NCI-H1092 (cell line): ENCODE measurements at regions not wholly inside any gene's neighbourhood (a gene's known extent, or its start where the extent isn't known, plus 50 kb on each side); places are given as distances from the start of the nearest gene placed in this dataset.

Experiments
- DNase-seq: peaks from one replicate; lab custom pipeline; 2025; lab: John Stamatoyannopoulos, UW

DNA sequence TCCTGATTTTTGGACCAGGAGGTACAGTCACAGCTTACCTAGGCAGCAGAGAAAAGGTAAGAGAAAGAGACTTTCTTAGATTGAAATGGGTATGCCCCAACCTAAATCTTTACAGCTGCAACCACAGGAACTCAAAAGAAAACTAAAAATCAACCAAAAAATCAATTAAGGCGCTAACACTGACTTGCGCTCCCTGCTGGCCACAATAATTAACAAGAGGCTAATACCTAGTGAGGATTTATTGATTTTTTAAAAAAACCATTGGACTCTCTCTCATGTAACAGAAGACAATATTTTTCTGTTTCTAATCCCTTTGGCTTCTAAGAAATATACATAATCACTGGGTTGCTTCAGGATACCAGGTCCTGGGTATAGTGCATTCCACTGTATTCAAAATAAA is 153.9 kb upstream of the TENM3 start:
- no peak for DNase-seq

DNA sequence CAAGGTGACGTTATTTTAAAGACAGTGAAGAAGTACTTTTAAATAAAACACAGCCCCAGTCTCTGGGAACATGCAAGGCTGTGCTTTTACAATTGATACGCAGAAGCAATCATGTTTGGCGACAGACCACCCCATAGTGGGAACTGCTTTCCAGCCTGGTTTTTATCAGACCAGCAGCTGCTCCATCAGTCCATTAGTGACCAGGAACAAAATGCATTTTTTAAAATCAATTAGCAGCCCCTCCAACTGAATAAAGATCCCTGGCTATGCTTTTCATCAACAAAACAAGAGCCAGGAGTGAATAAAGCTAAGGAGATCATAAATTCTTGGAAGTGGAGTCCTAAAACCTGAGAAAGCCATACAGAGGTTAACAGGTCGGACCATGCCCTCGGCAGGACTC is 153.0 kb upstream of the TENM3 start:
- DNase-seq, result no peak

DNA sequence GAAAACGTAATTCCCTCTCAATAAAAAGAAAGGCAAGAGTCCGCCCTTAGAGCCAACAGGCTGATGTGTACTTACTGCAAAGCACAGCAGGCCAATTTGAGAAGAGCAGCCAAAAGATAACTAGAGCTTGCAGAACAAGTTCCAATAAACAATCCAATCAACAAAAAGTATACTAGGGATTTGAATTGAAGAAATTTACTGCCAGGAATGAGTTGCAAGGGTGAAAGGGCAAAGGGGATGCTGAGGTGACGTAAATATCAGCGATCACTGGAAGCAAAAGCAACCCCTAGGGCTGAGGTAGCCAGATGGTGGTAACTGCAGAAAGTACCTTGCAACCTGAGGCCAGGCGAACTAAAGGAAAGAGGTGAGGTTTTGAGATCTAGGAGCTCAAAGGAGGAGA is 152.1 kb upstream of the TENM3 start:
- DNase-seq, result no peak

DNA sequence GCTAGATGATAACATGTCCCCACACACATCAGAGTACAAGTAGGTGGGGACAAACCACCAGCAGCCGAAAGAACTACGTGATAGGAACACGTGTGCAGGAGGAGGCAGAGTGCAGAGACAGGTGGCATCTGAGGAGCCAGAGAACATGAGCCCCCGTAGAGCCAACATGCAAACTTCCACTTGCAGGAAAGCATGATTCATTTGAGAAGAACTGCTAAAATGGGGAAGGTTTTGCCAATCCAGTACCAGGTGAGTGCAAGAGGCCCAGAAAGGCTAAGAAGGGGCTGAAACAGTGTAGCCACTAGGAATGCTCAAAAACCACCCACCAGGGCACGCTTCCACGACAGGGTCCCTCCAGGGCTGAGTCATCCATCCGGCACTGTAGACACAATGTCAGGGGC is 149.8 kb upstream of the TENM3 start:
- no peak for DNase-seq

DNA sequence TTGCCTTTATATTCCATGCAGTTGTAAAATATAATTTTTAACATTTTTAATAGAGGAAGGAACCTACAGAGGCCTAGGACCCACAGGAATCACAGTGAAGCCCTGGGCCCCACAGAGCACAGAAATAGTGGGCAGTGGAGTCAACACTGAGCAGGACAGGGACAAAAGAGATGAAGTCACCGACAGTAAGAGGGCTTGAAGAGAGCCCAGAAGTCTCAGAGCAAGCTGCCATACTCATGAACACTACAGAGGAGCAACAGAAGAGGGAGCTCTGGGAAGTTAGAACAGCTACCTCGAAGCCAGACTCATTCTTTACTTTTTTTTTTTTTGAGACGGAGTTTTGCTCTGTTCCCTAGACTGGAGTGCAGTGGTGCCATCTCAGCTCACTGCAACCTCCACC is 149.3 kb upstream of the TENM3 start:
- DNase-seq, result no peak

DNA sequence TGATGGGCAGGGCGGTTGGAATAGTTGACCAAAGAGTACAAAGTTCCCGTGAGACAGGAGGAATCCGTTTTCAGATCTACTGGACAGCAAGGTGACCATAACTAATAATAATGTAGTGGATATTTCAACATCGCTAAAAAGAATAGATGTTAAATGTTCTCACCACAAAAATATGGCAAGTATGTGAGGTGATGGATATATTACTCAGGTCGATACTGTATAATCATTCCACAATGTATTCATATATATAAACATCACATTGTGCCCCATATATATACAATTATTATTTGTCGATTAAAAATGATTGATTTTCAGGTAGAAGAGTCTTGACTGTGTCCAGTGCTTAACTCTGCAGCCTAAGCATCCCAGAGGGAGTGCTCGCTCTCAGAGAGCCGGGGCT is 141.6 kb upstream of the TENM3 start:
- DNase-seq, result no peak

DNA sequence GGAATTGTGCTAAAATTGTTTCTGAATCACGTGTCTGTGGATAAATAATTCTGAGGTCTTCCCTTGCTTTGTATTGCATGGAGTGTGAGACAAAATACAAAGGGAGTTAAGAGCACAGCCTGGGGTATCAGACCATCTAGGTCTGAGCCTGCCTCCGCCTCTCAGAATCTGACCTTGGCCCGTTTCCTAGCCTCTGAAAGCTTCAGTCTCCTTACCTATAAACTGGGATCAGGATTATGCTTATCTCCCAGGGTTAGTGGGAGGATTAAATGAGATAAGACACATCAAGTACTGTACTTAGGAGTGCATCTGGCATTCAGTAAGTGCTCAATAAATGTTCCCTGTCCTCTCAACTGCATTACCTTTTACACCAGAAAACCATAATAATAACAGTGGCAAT is 140.6 kb upstream of the TENM3 start:
- no peak for DNase-seq

DNA sequence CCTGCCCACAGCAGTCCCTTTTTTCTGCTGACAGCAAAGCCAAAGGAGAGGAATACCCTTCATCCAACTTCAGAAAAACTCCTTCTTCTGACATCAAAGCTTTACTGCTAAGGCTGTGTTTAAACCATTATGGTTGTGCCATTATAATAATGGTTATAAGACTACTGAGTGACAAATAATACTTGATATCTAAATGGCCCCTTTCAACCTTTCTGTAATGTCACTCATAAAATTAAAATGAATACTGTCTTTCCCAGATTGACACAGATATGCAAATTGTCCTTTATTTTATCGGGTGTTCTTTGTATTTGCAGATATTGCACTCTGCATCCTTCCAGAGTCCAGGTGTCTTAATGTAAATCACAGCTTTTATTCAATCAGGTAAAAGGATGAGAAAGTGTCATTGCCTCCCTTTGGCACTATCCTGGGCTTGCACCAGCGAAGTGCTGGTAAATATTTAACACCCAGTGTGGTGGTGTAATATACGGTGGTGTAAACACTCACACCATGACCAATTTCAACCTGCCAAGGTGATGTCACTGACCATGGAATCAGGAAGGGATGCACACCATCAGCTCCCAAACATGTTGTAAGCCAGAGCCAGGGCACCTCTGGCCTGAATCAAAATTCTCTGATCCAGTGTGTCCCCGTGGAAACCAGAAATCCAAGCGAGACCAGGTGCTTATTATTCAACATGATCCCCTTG is 139.4 kb upstream of the TENM3 start:
- no peak for DNase-seq

DNA sequence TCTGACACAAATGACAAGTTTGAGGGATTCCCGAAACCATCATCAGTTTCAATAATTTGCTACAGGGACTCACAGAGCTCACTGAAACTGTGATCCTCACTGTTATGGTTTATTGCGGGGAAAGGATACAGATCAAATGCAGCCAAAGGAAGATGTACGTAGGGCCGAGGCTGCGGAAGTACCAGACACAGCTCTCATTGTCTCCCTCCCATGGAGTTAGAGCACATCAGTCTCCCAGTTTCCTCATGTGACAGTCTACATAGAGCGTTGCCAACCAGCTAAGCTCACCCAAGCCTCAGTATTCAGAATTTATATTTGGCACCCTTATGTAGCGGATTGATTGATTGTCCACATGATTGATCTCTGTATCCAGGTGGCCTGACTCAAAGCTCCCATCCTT is 137.8 kb upstream of the TENM3 start:
- no peak for DNase-seq

DNA sequence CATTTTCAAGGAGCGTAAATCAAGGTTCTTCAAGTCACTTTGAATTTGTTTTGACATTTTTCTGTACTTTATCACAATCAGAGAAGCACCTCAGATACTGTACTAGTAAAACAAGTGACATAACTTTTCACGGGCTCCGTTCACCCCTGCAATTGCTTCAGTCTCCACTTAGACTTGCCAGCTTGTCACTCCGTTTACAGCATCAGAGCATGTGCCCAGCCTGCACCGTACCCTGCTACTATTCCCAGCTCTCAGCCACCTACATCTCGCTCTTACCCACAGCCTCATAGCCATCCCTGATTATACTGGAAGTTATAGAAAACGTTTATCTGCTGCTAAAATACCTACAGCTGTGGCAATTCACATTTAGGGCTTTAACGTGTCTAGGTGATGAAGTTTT is 135.3 kb upstream of the TENM3 start:
- DNase-seq, result no peak

DNA sequence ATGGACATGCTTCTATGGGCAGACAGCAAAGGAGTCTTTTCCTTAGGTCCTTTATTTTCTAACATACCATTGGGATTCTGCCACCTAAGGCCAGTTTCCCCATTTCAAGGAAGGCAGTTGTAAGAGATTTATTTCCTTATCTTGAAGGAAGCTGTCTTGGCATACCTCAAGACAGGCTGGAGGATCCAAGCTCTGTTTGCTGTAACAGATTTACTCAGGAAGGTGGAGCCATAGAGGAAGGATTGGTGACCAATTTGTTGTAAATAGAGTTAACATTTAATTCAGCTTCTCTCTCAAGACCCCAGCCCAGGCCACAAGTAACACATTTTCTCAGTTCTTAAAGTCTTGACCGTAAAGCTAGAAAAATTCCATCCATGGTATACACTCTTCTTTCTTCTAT is 131.6 kb upstream of the TENM3 start:
- DNase-seq, result no peak

DNA sequence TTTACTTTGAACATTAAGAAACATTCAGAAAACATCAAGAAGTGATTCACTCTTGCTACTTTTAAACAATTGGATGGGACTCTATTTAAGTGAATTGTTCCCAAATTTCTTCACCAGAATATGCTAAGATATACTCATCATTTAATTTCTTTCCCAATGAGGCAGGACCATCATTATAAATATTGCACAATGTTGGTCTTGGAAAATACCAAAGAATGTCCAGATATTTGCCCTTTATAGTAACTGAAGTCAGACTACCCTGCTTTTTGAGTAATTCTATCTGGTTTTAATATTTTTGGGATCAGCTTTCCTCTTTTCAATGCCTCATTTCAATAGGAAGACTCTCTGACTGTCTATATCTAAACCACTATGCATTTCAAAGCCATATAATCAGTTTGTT is 129.4 kb upstream of the TENM3 start:
- no peak for DNase-seq

DNA sequence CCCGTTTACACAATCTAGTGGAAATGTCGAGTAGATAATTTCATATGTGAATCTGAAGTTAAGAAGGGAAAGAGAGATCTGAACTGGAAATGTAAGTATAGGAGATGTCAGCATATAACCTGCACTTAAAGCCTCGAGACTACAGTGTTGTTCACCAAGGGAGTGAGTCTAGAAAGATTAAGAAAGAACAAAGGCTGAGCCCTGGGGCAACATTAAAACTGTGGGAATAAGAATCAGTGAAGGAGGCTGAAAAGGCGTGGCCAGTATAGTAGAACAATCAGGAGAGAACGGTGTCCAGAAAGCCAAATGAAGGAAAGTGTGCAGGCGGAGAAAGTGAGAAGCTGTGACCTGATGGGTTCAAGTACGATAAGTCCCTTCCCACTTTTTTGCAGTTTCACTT is 118.8 kb upstream of the TENM3 start:
- no peak for DNase-seq

DNA sequence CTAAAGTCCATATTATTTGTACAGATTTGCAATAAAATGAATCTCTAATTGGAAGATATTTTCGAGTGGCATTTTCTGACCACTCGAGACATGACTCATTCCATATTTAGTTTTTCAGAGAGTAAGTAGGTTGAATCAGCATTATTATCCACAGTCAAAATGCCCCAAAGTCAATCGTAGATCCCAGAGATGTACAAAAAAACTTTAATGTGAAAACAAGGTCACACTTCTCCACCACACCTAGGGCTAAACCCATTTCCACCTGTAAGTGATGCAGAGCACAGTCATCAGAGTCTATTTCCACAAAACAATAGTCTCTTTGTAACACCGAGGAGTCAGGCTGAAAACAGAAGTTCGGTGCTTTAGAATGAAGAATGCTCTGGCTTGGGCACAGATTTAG is 117.1 kb upstream of the TENM3 start:
- no peak for DNase-seq

DNA sequence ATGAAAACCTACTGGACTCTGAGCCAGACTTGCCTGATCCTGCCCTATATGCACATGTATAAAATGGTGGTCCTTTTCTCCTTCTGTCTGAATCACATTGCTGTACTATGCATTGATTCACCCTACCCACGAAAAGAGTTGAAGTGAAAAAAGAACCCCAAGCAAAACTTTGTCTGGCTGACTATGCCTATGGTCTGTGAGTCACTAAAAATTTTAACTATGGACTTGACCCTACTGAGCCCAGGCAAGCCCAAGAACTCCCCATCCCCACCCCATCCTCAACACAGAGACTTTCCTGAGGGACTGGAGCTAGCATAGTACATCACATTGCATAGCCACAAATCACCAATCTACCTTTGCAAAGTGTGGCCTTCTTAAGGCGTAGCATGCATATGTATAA is 116.6 kb upstream of the TENM3 start:
- DNase-seq, result no peak

DNA sequence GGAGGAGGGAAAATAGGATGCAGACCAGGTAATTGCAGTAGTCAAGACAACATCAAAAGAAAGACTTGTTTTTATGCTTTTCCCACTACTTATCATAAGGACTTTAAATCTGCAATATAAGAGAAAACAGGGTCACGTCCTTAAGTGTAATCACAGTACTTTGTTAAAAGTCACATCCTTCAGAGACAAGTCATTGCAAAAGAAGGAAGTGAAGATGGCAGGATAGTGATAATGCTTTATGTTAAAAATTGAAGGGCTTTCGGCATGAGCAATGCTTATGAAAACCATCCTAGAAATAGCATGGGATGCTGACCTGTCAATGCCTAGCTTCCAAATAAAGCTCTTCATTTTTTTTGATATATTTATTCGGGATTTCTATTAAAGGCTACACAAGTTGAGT is 110.2 kb upstream of the TENM3 start:
- DNase-seq, result no peak

DNA sequence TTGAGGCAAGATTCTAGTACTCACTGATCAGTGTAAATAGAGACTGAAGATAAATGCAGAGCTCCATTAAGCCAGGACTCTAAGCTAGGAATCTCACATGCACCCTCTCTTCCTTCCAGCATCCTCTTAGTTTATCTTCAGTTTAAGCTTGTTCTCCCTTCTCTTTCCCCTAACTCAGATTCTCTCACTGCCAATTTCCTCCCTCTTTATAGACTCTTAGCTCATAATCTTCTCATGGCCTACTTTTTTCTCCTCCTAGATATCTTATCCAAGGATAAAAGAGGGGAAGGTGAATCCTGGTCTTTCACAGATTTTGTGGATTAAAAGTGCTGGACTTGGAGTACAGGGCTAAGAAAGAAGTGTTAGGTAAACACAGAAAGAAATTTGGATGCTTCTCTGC is 108.9 kb upstream of the TENM3 start:
- no peak for DNase-seq

DNA sequence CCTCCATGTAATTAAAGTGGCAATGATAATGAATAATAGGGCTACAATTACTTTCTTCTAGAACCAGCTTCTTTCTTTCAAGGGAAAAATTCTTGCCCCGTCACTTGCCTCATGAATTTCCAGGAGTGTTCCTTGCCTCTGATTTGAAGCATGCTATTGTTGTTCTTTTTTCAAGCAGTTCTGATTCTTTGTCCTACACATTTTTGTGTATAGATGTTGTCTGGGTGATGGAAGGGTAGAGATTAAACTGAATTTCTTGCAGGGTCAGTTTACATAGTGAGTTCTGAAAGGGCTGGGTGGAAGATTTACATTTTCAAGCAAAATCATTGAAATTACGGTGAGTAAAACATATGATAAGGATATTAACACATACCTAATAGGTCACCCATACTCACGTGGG is 107.0 kb upstream of the TENM3 start:
- no peak for DNase-seq

DNA sequence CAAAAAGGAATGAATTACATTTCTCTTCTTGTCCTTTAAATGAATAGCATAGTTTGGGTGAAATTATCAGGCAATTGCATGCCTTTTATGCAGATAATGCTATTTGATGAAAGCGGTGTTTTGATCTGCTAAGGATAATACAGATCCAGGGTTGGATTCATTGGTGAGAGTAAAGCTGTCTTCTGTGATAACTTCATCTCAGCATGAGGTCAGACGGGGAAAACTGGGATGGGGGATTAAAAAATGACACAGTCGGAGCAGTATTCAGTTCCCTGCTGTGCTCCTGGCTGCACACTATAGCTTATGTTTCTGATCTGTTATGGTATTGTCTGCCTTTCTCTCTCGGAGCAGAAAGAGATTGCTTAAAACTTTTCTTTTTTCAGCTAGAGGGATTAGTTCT is 105.9 kb upstream of the TENM3 start:
- no peak for DNase-seq

DNA sequence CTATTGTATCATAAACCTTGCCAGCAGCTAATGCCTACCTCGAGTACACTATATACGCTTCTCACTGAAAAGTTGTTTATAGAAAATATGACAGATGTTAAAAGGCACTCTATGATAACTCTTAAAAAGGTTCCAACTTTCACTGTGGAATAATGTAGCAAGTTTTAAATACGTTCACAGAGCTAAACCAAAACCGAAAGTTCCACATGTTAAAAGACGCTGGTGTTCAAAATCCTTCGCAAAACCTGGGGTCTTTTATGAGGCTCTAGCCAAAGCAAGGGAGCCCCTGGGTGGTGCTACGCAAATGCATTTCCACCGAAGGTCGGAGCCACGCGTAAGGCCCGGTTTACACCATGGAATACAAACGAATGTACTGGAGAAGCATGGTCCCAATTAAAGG is 103.7 kb upstream of the TENM3 start:
- no peak for DNase-seq

DNA sequence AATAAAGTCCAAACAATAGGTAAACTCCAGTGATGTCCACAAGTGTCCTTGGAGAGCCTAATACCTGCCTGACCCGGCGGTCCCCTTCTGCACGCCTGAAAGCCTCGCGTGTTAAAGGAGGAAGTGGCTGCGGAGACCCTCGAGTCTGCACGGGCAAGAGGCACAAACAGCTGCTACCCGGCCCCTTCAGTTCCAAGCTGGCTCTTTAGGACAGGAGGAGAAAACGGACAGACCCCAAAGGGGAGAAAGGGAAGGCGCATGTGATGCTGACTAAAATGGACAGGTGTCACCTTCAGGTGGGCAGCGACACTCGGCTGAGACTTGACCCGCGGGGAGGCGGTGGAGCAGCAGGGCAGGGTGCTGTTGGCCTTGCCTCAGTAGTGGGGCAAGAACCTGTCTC is 102.7 kb upstream of the TENM3 start:
- no peak for DNase-seq

DNA sequence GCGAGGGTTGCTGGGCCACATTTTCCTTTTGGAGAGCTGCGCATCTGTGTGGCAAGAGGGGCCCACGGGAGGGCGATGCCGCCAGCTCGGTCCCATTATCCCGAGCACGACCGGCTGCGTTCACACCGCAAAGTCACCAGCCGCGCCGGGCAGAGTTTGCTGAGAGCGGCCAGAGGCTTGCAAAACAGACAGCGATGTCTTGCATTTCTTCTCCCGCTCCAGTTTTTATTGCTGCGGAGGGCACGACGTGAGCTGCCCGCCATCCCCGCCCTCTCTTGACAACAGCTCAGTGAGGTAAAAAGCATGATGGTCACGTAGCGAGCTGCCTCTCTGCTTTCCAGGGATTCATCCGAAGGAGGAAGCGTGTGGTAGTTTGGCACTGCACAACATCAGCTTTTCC is 102.1 kb upstream of the TENM3 start:
- DNase-seq, result no peak

DNA sequence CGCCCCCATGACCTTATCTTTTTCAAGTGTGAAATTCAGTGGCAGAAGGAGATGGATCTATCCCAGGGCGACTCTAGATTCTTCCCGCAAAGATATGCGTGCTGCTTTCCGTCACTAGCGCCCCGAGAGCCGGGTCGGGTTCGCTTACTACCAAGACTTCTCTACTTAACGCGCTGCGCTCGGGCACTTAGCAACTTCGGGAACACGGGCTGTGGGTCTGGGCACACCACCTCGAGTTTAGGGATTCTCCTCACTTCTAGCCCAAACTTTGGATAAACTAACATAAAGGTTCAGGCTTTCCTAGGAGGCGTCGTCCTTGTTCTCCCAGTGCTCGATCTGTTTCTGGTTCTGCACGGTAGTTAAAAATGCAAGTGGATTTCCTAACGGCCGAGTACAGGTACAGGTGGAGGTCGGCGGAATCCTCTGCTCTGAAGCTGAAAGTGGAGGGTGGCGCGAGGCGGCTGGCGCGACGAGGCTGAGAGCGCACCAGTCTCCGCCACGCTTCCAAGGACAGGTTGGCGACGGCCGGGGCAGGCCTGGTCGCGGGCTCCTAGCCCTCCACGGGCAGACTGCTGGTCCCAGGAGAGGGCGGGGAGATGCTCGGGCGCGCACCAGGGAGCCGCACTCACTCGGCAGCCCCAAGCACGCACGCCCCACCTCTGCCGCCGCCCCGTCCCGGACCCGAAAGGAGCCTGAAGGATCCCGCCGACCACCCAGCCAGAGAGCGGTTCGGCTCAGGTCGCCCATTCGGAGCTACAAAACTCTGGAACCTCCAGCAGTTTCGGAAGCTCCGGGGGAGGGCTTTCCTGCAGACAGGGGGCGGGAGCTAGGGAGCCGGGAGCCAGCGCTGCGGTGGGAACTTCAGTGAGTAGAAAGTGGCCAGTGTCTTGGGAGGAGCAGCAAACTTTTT is 100.8 kb upstream of the TENM3 start:
- no peak for DNase-seq
